Chondrocyte (in vitro differentiated cells): ENCODE measurements at regions not wholly inside any gene's neighbourhood (a gene's known extent, or its start where the extent isn't known, plus 50 kb on each side); places are given as distances from the start of the nearest gene placed in this dataset.

Source experiments
- DNase-seq: peaks from one replicate; pipeline ENCODE4 v3.0.0; 2021; ENCODE audit warnings: mixed read lengths, low spot score
- H3K27ac Mint-ChIP-seq: one replicate; pipeline ENCODE4 v1.8.0; 2021; ENCODE audit warnings: mild to moderate bottlenecking, moderate library complexity, mixed read lengths; ENCODE audit not compliant: unreplicated experiment
- H3K27me3 Mint-ChIP-seq: 2 replicates; pipeline ENCODE4 v1.8.0; 2021; ENCODE audit warnings: low read depth, mixed read lengths
- H3K36me3 Mint-ChIP-seq: 2 replicates; pipeline ENCODE4 v1.8.0; 2021; ENCODE audit warnings: low read depth, mixed read lengths
- H3K4me1 Mint-ChIP-seq: 2 replicates; pipeline ENCODE4 v1.8.0; 2021; ENCODE audit warnings: low read depth, mild to moderate bottlenecking, mixed read lengths
- H3K4me3 Mint-ChIP-seq: one replicate; pipeline ENCODE4 v1.8.0; 2021; ENCODE audit warnings: mild to moderate bottlenecking, moderate library complexity, mixed read lengths; ENCODE audit not compliant: unreplicated experiment
- H3K9me3 Mint-ChIP-seq: 2 replicates; pipeline ENCODE4 v1.8.0; 2021; ENCODE audit warnings: low read depth, mixed read lengths
- TF ChIP-seq, protein P1 (sequence below): fragments of 200-600 bp; sonication (generic); IDR thresholded peaks from 2 replicates; pipeline ENCODE4 v1.5.0; 2021; ENCODE audit warnings: antibody characterized with exemption, mild to moderate bottlenecking, moderate library complexity

- Mint-ChIP-seq H3K9me3 (no peaks in the 10 kb centered on the region), H3K27me3 (peaks cover 3% of the 10 kb centered on the region), H3K4me1 (no peaks in the 10 kb centered on the region), H3K36me3 (no peaks in the 10 kb centered on the region), H3K4me3 (no peak overlapping the region), H3K27ac (no peak overlapping the region)
- TF ChIP-seq, protein P1, sequence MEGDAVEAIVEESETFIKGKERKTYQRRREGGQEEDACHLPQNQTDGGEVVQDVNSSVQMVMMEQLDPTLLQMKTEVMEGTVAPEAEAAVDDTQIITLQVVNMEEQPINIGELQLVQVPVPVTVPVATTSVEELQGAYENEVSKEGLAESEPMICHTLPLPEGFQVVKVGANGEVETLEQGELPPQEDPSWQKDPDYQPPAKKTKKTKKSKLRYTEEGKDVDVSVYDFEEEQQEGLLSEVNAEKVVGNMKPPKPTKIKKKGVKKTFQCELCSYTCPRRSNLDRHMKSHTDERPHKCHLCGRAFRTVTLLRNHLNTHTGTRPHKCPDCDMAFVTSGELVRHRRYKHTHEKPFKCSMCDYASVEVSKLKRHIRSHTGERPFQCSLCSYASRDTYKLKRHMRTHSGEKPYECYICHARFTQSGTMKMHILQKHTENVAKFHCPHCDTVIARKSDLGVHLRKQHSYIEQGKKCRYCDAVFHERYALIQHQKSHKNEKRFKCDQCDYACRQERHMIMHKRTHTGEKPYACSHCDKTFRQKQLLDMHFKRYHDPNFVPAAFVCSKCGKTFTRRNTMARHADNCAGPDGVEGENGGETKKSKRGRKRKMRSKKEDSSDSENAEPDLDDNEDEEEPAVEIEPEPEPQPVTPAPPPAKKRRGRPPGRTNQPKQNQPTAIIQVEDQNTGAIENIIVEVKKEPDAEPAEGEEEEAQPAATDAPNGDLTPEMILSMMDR: peak; percentile 79
- DNase-seq: no peak
Observed at GRCh38 chr7:12067156-12067831, 143.8 kb upstream of the TMEM106B start.

- Mint-ChIP-seq H3K27me3 (no peaks in the 10 kb centered on the region), H3K36me3 (no peaks in the 10 kb centered on the region), H3K9me3 (peaks cover 6% of the 10 kb centered on the region), H3K4me1 (no peaks in the 10 kb centered on the region), H3K27ac (no peak overlapping the region), H3K4me3 (no peak overlapping the region)
- no peak for DNase-seq
- TF ChIP-seq, protein P1: no peak
Observed at GRCh38 chr7:12069757-12070156, 141.3 kb upstream of the TMEM106B start.

- Mint-ChIP-seq H3K27me3 (no peaks in the 10 kb centered on the region), H3K4me1 (no peaks in the 10 kb centered on the region), H3K27ac (no peak overlapping the region), H3K9me3 (peaks cover 18% of the 10 kb centered on the region), H3K4me3 (no peak overlapping the region), H3K36me3 (no peaks in the 10 kb centered on the region)
- no peak for DNase-seq
- TF ChIP-seq, protein P1: no peak
Observed at GRCh38 chr7:12074889-12075288, 136.2 kb upstream of the TMEM106B start.

- Mint-ChIP-seq H3K36me3 (no peaks in the 10 kb centered on the region), H3K27me3 (no peaks in the 10 kb centered on the region), H3K4me3 (no peak overlapping the region), H3K4me1 (no peaks in the 10 kb centered on the region), H3K9me3 (peaks cover 10% of the 10 kb centered on the region), H3K27ac (no peak overlapping the region)
- DNase-seq: no peak
- TF ChIP-seq, protein P1: no peak
Observed at GRCh38 chr7:12080006-12080405, 131.1 kb upstream of the TMEM106B start.

DNA sequence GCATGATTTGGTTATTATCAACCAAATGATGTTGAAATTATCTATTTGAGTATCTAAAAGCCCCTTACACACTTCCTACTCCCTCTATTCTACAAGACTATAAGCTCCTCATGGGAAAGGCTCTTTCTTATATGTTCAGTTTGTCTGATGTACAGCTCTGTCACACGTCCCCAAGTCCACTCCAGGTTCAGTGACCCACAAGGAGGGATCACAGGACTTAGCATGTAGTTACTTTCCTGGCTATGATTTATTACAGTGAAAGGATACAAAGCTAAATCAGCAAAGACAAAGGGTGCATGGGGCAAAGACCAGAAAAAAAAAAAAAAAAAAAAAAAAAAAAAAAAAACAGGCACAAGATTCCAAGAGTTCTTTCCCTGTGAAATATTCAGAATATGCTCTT lies 125.6 kb upstream of the TMEM106B start:
- Mint-ChIP-seq H3K36me3 (peaks cover 2% of the 10 kb centered on the region), H3K27ac (no peak overlapping the region), H3K4me1 (no peaks in the 10 kb centered on the region), H3K4me3 (no peak overlapping the region), H3K9me3 (peaks cover 16% of the 10 kb centered on the region), H3K27me3 (no peaks in the 10 kb centered on the region)
- TF ChIP-seq, protein P1: no peak
- no peak for DNase-seq
